Activated T-helper 17 cell treated with anti-CD3 and anti-CD28 coated beads, Interleukin-2, amount 50 U/mL, for 72 hours (primary cell): ENCODE measurements at regions not wholly inside any gene's neighbourhood (a gene's known extent, or its start where the extent isn't known, plus 50 kb on each side); places are given as distances from the start of the nearest gene placed in this dataset.
"Not testable (repeated sequence)": the region's sequence is repeated elsewhere in the genome, so short reads cannot be mapped to it uniquely, and the experiment has no call there.

Experiments
- ATAC-seq: fragments of 150-1000 bp; cut with Tn5 transposase; replicated peaks from 2 replicates; pipeline ENCODE4 v1.10.0; 2021; ENCODE audit warnings: mild to moderate bottlenecking, moderate library complexity
- H3K27ac Mint-ChIP-seq: one replicate; pipeline ENCODE4 v1.8.0; 2022; ENCODE audit warnings: mixed read lengths
- H3K27me3 Mint-ChIP-seq: one replicate; pipeline ENCODE4 v1.8.0; 2022; ENCODE audit warnings: mixed read lengths
- H3K36me3 Mint-ChIP-seq: one replicate; pipeline ENCODE4 v1.8.0; 2022; ENCODE audit warnings: low read depth, mild to moderate bottlenecking, mixed read lengths
- H3K4me1 Mint-ChIP-seq: one replicate; pipeline ENCODE4 v1.8.0; 2022; ENCODE audit warnings: mixed read lengths
- H3K4me3 Mint-ChIP-seq: one replicate; pipeline ENCODE4 v1.8.0; 2022; ENCODE audit warnings: mild to moderate bottlenecking, mixed read lengths
- H3K9me3 Mint-ChIP-seq: one replicate; pipeline ENCODE4 v1.8.0; 2022; ENCODE audit warnings: mixed read lengths

- Mint-ChIP-seq H3K9me3 (no peaks in the 10 kb centered on the region), H3K36me3 (no peaks in the 10 kb centered on the region), H3K27ac (no peak overlapping the region), H3K4me1 (no peaks in the 10 kb centered on the region), H3K27me3 (no peaks in the 10 kb centered on the region), H3K4me3 (no peak overlapping the region)
- ATAC-seq = no peak
Measured at GRCh38 chr5:84961193-84961592, 576.5 kb upstream of the EDIL3 start.

- Mint-ChIP-seq H3K4me1 (no peaks in the 10 kb centered on the region), H3K4me3 (no peak overlapping the region), H3K36me3 (no peaks in the 10 kb centered on the region), H3K27ac (no peak overlapping the region), H3K9me3 (no peaks in the 10 kb centered on the region), H3K27me3 (no peaks in the 10 kb centered on the region)
- no peak for ATAC-seq
Measured at GRCh38 chr5:84961903-84962302, 577.2 kb upstream of the EDIL3 start.

GRCh38 chr5:84983093-84983492, 598.4 kb upstream of the EDIL3 start:
- H3K4me1 Mint-ChIP-seq = no peaks in the 10 kb centered on the region
- ATAC-seq = no peak
- H3K27ac Mint-ChIP-seq = no peak overlapping the region
- no peak overlapping the region for H3K4me3 Mint-ChIP-seq
- H3K36me3 Mint-ChIP-seq = no peaks in the 10 kb centered on the region
- H3K9me3 Mint-ChIP-seq = no peaks in the 10 kb centered on the region
- H3K27me3 Mint-ChIP-seq = no peaks in the 10 kb centered on the region

GRCh38 chr5:84985148-84985547, 600.5 kb upstream of the EDIL3 start:
- Mint-ChIP-seq H3K4me3 (no peak overlapping the region), H3K4me1 (no peaks in the 10 kb centered on the region), H3K9me3 (peaks cover 3% of the 10 kb centered on the region), H3K27me3 (no peaks in the 10 kb centered on the region), H3K27ac (no peak overlapping the region), H3K36me3 (no peaks in the 10 kb centered on the region)
- ATAC-seq = no peak

- Mint-ChIP-seq H3K4me3 (no peak overlapping the region), H3K27me3 (no peaks in the 10 kb centered on the region), H3K36me3 (no peaks in the 10 kb centered on the region), H3K9me3 (peaks cover 3% of the 10 kb centered on the region), H3K4me1 (no peaks in the 10 kb centered on the region), H3K27ac (no peak overlapping the region)
- ATAC-seq = no peak
Measured at GRCh38 chr5:84986688-84987087, 602.0 kb upstream of the EDIL3 start.

- H3K27ac Mint-ChIP-seq = no peak overlapping the region
- no peak for ATAC-seq
- H3K4me3 Mint-ChIP-seq = no peak overlapping the region
- peaks cover 13% of the 10 kb centered on the region for H3K9me3 Mint-ChIP-seq
- no peaks in the 10 kb centered on the region for H3K36me3 Mint-ChIP-seq
- no peaks in the 10 kb centered on the region for H3K4me1 Mint-ChIP-seq
- no peaks in the 10 kb centered on the region for H3K27me3 Mint-ChIP-seq
Measured at GRCh38 chr5:85000671-85001070, 616.0 kb upstream of the EDIL3 start.

- not testable (repeated sequence) for H3K4me3 Mint-ChIP-seq, H3K27ac Mint-ChIP-seq, H3K27me3 Mint-ChIP-seq, H3K4me1 Mint-ChIP-seq, H3K36me3 Mint-ChIP-seq, ATAC-seq
- peaks cover 13% of the 10 kb centered on the region for H3K9me3 Mint-ChIP-seq
Measured at GRCh38 chr5:85002026-85002425, 617.3 kb upstream of the EDIL3 start.

- no peak overlapping the region for H3K4me3 Mint-ChIP-seq
- no peak overlapping the region for H3K27ac Mint-ChIP-seq
- H3K27me3 Mint-ChIP-seq = no peaks in the 10 kb centered on the region
- H3K36me3 Mint-ChIP-seq = no peaks in the 10 kb centered on the region
- H3K9me3 Mint-ChIP-seq = peaks cover 6% of the 10 kb centered on the region
- ATAC-seq = no peak
- H3K4me1 Mint-ChIP-seq = no peaks in the 10 kb centered on the region
Measured at GRCh38 chr5:85010014-85010562, 625.4 kb upstream of the EDIL3 start.

- Mint-ChIP-seq H3K9me3 (peaks cover 7% of the 10 kb centered on the region), H3K4me1 (no peaks in the 10 kb centered on the region), H3K27ac (no peak overlapping the region), H3K36me3 (no peaks in the 10 kb centered on the region), H3K4me3 (no peak overlapping the region), H3K27me3 (no peaks in the 10 kb centered on the region)
- ATAC-seq = no peak
Measured at GRCh38 chr5:85017261-85017660, 632.6 kb upstream of the EDIL3 start.

- Mint-ChIP-seq H3K27ac (no peak overlapping the region), H3K4me1 (no peaks in the 10 kb centered on the region), H3K9me3 (no peaks in the 10 kb centered on the region), H3K4me3 (no peak overlapping the region), H3K36me3 (no peaks in the 10 kb centered on the region), H3K27me3 (no peaks in the 10 kb centered on the region)
- ATAC-seq = no peak
Measured at GRCh38 chr5:85030316-85031084, 645.8 kb upstream of the EDIL3 start.

GRCh38 chr5:85049020-85049419, 664.3 kb upstream of the EDIL3 start:
- no peak overlapping the region for H3K4me3 Mint-ChIP-seq

GRCh38 chr5:85052826-85053225, 668.1 kb upstream of the EDIL3 start:
- no peaks in the 10 kb centered on the region for H3K36me3 Mint-ChIP-seq
- H3K9me3 Mint-ChIP-seq = peaks cover 8% of the 10 kb centered on the region
- ATAC-seq = no peak
- H3K27me3 Mint-ChIP-seq = no peaks in the 10 kb centered on the region
- H3K27ac Mint-ChIP-seq = no peak overlapping the region
- no peak overlapping the region for H3K4me3 Mint-ChIP-seq
- H3K4me1 Mint-ChIP-seq = no peaks in the 10 kb centered on the region

More at GRCh38 chr5:85049020-85049419, 664.3 kb upstream of the EDIL3 start:
- peaks cover 8% of the 10 kb centered on the region for H3K9me3 Mint-ChIP-seq
- no peaks in the 10 kb centered on the region for H3K36me3 Mint-ChIP-seq
- H3K4me1 Mint-ChIP-seq = no peaks in the 10 kb centered on the region
- H3K27me3 Mint-ChIP-seq = no peaks in the 10 kb centered on the region
- no peak for ATAC-seq
- no peak overlapping the region for H3K27ac Mint-ChIP-seq

GRCh38 chr5:85069659-85070640, 685.3 kb upstream of the EDIL3 start:
- H3K27ac Mint-ChIP-seq = no peak overlapping the region
- H3K4me3 Mint-ChIP-seq = no peak overlapping the region
- H3K27me3 Mint-ChIP-seq = no peaks in the 10 kb centered on the region
- no peak for ATAC-seq
- no peaks in the 10 kb centered on the region for H3K9me3 Mint-ChIP-seq
- H3K36me3 Mint-ChIP-seq = no peaks in the 10 kb centered on the region
- H3K4me1 Mint-ChIP-seq = no peaks in the 10 kb centered on the region

- no peak for ATAC-seq
- no peaks in the 10 kb centered on the region for H3K4me1 Mint-ChIP-seq
- no peaks in the 10 kb centered on the region for H3K27me3 Mint-ChIP-seq
- H3K36me3 Mint-ChIP-seq = no peaks in the 10 kb centered on the region
- H3K27ac Mint-ChIP-seq = no peak overlapping the region
- no peak overlapping the region for H3K4me3 Mint-ChIP-seq
- no peaks in the 10 kb centered on the region for H3K9me3 Mint-ChIP-seq
Measured at GRCh38 chr5:85077581-85077980, 692.9 kb upstream of the EDIL3 start.

GRCh38 chr5:85096421-85096820, 711.7 kb upstream of the EDIL3 start:
- ATAC-seq = no peak
- H3K27me3 Mint-ChIP-seq = no peaks in the 10 kb centered on the region
- H3K36me3 Mint-ChIP-seq = no peaks in the 10 kb centered on the region
- H3K27ac Mint-ChIP-seq = no peak overlapping the region
- H3K9me3 Mint-ChIP-seq = peaks cover 20% of the 10 kb centered on the region
- no peaks in the 10 kb centered on the region for H3K4me1 Mint-ChIP-seq
- H3K4me3 Mint-ChIP-seq = no peak overlapping the region
